ENCODE measurements at regions not wholly inside any gene's neighbourhood (a gene's known extent, or its start where the extent isn't known, plus 50 kb on each side); places are given as distances from the start of the nearest gene placed in this dataset.

DNA sequence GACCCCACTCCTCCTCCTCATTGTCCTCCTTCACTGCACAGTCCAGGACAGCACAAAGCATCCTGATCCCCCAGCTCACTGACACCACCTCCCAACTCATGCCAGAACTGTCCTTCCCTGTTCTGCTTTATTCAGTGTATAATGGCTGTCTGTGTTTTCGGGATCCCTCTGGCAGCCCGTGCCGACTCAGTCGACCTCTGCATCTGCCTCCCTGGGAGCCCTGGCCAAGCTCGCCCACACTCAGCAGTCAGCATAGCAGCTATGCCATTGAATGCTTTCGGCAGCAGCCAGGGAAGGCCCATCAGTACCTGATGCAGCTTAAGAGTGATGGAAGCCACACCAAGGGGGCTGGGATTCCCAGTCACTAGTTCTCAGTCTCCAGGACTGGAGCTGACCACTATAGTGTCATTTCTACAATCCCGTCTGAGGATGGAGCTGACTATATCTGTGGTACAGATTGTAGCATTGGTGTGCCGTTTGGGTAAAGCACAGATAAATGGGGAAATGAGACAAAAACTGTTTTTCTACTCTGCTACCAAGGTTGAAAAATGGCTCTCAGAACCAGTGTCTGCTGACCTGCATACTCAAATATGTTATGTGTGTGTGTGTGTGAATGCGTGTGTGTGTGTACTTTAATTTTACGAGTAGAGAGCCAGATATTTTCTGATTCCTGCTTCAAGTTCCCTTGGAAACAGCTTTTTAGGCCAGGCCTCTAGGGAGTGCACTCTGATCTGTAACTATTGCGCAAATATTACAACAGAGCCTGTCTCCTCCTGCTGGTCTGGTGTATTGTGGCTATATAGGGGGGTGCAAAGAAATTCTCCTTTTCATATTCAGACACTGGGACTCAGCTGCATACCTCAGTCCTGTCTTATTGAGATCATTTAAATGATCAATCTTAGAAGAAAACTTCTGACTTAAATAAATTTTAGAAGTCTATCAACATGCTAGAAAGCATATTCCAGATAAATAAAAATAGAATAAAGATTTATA is 78.8 kb upstream of the TOP3B start:
- TF ChIP-seq, protein P1, sequence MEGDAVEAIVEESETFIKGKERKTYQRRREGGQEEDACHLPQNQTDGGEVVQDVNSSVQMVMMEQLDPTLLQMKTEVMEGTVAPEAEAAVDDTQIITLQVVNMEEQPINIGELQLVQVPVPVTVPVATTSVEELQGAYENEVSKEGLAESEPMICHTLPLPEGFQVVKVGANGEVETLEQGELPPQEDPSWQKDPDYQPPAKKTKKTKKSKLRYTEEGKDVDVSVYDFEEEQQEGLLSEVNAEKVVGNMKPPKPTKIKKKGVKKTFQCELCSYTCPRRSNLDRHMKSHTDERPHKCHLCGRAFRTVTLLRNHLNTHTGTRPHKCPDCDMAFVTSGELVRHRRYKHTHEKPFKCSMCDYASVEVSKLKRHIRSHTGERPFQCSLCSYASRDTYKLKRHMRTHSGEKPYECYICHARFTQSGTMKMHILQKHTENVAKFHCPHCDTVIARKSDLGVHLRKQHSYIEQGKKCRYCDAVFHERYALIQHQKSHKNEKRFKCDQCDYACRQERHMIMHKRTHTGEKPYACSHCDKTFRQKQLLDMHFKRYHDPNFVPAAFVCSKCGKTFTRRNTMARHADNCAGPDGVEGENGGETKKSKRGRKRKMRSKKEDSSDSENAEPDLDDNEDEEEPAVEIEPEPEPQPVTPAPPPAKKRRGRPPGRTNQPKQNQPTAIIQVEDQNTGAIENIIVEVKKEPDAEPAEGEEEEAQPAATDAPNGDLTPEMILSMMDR (IDR thresholded peaks at IDR 0.05): no peak
- TF ChIP-seq POLR2A (IDR thresholded peaks at IDR 0.05): no peak

Measured in lower leg skin (tissue), 3 donors.